ENCODE measurements at regions not wholly inside any gene's neighbourhood (a gene's known extent, or its start where the extent isn't known, plus 50 kb on each side); places are given as distances from the start of the nearest gene placed in this dataset.

DNA sequence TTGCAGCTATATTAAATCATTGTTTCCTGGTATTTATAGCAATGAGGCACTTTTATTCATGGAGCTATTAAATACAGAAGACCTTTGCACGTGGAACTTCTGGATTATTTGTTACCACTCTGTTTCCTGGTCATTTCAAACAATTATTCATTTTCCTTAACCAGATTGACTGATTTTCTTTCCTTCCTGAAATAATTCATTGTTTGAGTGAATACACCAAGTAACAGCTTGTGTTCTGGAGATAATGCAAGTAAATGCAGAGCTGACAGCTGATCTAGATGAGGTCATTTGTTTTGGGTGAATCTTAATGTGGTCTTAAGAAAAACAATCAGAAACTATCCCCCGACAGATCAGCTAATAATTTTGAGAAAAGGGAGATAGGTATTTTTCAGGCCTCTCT lies 497.7 kb downstream of the KIF20B start:
- POLR2A ChIA-PET, result no interaction called here
- intact Hi-C loops (cut with micrococcal nuclease), result no loop called here
- H3K4me1 Mint-ChIP-seq (ENCODE audit: low read depth), result no peaks in the 10 kb centered on the region
- no peak for DNase-seq
- CTCF ChIA-PET, result no interaction called here
- H3K36me3 Mint-ChIP-seq, result no peaks in the 10 kb centered on the region
- H3K27me3 Mint-ChIP-seq, result no peaks in the 10 kb centered on the region
- no peaks in the 10 kb centered on the region for H3K9me3 Mint-ChIP-seq
- no peak overlapping the region for H3K27ac Mint-ChIP-seq
- H3K4me3 Mint-ChIP-seq, result no peak overlapping the region

- no peak for DNase-seq
- ChIA-PET POLR2A (no interaction called here), CTCF (no interaction called here)
- H3K27me3 Mint-ChIP-seq, result no peaks in the 10 kb centered on the region
- intact Hi-C loops (cut with micrococcal nuclease), result no loop called here
- no peak overlapping the region for H3K27ac Mint-ChIP-seq
- H3K4me1 Mint-ChIP-seq (ENCODE audit: low read depth), result no peaks in the 10 kb centered on the region
- H3K36me3 Mint-ChIP-seq, result no peaks in the 10 kb centered on the region
- no peak overlapping the region for H3K4me3 Mint-ChIP-seq
- no peaks in the 10 kb centered on the region for H3K9me3 Mint-ChIP-seq
These were observed 498.1 kb downstream of the KIF20B start for GRCh38 chr10:90199513-90199912.

DNA sequence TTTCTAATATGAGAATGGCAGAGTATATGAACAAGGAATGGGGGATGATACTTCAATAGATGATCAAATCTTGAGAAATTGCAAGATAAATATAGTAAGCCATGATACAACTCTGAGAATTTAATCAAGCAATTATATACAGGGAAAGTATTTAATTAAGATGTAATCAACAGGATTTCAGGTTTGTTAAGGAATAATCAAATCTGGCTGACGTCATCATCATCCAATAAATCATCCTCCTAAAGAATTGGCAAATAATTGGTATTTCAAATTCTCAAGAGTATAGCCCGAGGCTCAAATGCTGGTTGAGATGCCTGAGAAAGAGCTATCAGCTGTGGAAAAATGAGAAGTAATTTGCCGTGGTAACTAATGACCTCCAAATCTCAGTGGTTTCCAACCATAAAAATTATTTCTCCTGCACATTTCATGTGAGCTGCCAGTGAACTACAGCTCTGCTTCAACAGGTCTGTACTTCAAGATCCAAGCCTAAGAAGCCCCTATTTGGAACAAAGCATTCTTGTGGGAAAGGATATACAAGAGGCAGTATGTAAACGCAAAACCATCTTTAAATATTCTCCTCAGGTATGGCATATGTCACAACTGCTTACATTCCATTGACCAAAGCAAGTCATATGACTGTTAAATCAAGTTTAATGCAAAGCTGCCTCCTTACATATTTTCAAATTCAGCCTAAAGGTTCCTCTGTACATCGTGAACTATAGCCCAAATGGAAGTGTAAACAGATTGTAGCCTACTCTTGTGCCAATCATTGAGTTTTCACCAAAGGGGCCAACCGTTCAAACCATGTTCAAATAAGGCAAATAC lies 503.0 kb downstream of the KIF20B start:
- H3K36me3 Mint-ChIP-seq, result no peaks in the 10 kb centered on the region
- H3K4me1 Mint-ChIP-seq (ENCODE audit: low read depth), result no peaks in the 10 kb centered on the region
- DNase-seq, result no peak
- H3K4me3 Mint-ChIP-seq, result no peak overlapping the region
- ChIA-PET POLR2A (no interaction called here), CTCF (no interaction called here)
- no peaks in the 10 kb centered on the region for H3K27me3 Mint-ChIP-seq
- no peaks in the 10 kb centered on the region for H3K9me3 Mint-ChIP-seq
- no peak overlapping the region for H3K27ac Mint-ChIP-seq
- intact Hi-C loops (cut with micrococcal nuclease), result no loop called here

GRCh38 chr10:90204956-90205314 lies 503.5 kb downstream of the KIF20B start:
- no peaks in the 10 kb centered on the region for H3K4me1 Mint-ChIP-seq (ENCODE audit: low read depth)
- ChIA-PET POLR2A (no interaction called here), CTCF (no interaction called here)
- no peaks in the 10 kb centered on the region for H3K27me3 Mint-ChIP-seq
- H3K9me3 Mint-ChIP-seq, result no peaks in the 10 kb centered on the region
- intact Hi-C loops (cut with micrococcal nuclease), result no loop called here
- no peaks in the 10 kb centered on the region for H3K36me3 Mint-ChIP-seq
- no peak for DNase-seq
- H3K4me3 Mint-ChIP-seq, result no peak overlapping the region
- H3K27ac Mint-ChIP-seq, result no peak overlapping the region

DNA sequence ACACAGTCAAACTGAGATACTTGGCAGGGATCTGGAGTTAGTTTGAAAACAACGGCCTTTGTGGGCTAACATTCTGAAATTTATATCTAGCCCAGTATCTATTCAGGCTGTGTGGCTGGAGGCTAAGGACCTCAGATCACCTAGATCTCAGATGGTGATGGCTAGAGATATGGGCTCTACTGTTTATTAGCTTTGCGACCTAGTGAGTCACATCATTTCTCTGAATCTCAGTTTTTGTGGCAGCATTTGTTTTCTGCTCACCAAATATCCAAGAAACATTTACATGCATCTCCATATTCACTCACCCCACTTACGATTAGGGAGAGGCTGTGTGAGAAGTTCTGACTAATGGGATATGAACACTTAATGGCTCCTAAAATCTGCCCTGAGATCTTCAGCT lies 503.9 kb downstream of the KIF20B start:
- no peak overlapping the region for H3K4me3 Mint-ChIP-seq
- no peaks in the 10 kb centered on the region for H3K4me1 Mint-ChIP-seq (ENCODE audit: low read depth)
- H3K9me3 Mint-ChIP-seq, result no peaks in the 10 kb centered on the region
- H3K36me3 Mint-ChIP-seq, result no peaks in the 10 kb centered on the region
- ChIA-PET POLR2A (no interaction called here), CTCF (no interaction called here)
- no peak for DNase-seq
- H3K27me3 Mint-ChIP-seq, result no peaks in the 10 kb centered on the region
- H3K27ac Mint-ChIP-seq, result no peak overlapping the region
- intact Hi-C loops (cut with micrococcal nuclease), result no loop called here

DNA sequence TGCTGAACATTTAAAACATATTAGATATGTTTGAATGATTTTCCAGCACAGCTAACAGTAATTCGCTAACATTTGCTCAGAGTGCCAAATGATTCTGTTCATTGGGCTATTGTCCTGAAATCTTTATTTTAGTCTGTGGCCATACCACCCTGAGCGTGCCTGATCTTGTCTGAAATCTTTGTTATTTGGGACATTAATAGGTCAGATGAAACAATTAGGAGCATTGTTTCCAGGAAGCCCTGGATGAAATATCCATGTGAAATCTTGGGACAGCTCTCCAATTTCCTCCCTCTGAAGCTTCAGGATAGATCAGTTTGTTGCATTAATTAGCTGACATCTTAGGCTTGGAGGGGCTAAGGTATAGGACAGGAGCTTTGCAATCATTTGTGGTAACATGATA lies 512.0 kb downstream of the KIF20B start:
- Mint-ChIP-seq H3K27ac (no peak overlapping the region), H3K27me3 (no peaks in the 10 kb centered on the region), H3K4me1 (ENCODE audit: low read depth) (no peaks in the 10 kb centered on the region), H3K36me3 (no peaks in the 10 kb centered on the region), H3K9me3 (no peaks in the 10 kb centered on the region), H3K4me3 (no peak overlapping the region)
- CTCF ChIA-PET, result interaction anchor here (1.1 kb wide), 1 partner anchor 292 kb away, joined by 3 read pairs; no protein-coding TSS in a partner anchor
- POLR2A ChIA-PET, result no interaction called here
- DNase-seq, result no peak
- intact Hi-C loops (cut with micrococcal nuclease), result no loop called here

GRCh38 chr10:90218846-90219245 lies 517.5 kb downstream of the KIF20B start:
- no peak for DNase-seq
- POLR2A ChIA-PET, result no interaction called here
- no peak overlapping the region for H3K4me3 Mint-ChIP-seq
- H3K27me3 Mint-ChIP-seq, result peaks cover 4% of the 10 kb centered on the region
- CTCF ChIA-PET, result no interaction called here
- no peaks in the 10 kb centered on the region for H3K4me1 Mint-ChIP-seq (ENCODE audit: low read depth)
- no peaks in the 10 kb centered on the region for H3K36me3 Mint-ChIP-seq
- H3K27ac Mint-ChIP-seq, result no peak overlapping the region
- intact Hi-C loops (cut with micrococcal nuclease), result no loop called here
- H3K9me3 Mint-ChIP-seq, result no peaks in the 10 kb centered on the region

DNA sequence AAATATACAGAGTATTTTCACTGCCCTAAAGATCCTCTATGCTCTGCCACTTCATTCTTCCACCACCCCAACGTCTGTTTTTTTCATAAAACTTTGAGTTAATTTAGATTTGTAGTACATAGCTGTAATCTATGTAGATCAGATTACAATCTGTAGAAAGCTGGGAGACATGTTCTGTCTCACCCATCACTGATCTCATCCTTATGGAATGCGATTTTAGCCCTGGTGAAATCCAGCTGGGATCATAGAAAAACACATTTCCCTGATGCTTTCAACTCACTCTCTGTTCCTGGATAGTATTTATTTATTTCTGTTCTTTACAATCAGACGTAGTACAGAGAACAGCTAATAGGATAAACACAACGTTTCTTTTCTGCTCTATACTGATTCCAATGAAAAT lies 521.0 kb downstream of the KIF20B start:
- intact Hi-C loops (cut with micrococcal nuclease), result no loop called here
- ChIA-PET CTCF (no interaction called here), POLR2A (no interaction called here)
- no peak for DNase-seq
- Mint-ChIP-seq H3K4me3 (no peak overlapping the region), H3K27ac (no peak overlapping the region), H3K9me3 (peaks cover 6% of the 10 kb centered on the region), H3K4me1 (ENCODE audit: low read depth) (peaks cover 4% of the 10 kb centered on the region), H3K36me3 (no peaks in the 10 kb centered on the region), H3K27me3 (peaks cover 5% of the 10 kb centered on the region)

GRCh38 chr10:90222939-90223338 lies 521.5 kb downstream of the KIF20B start:
- no peak for DNase-seq
- Mint-ChIP-seq H3K4me1 (ENCODE audit: low read depth) (peaks cover 6% of the 10 kb centered on the region), H3K4me3 (no peak overlapping the region), H3K27me3 (peaks cover 5% of the 10 kb centered on the region), H3K36me3 (no peaks in the 10 kb centered on the region), H3K9me3 (peaks cover 7% of the 10 kb centered on the region), H3K27ac (no peak overlapping the region)
- ChIA-PET POLR2A (no interaction called here), CTCF (no interaction called here)
- intact Hi-C loops (cut with micrococcal nuclease), result no loop called here

GRCh38 chr10:90224791-90225566 lies 523.6 kb downstream of the KIF20B start:
- Mint-ChIP-seq H3K4me1 (ENCODE audit: low read depth) (peaks cover 8% of the 10 kb centered on the region), H3K9me3 (peaks cover 9% of the 10 kb centered on the region), H3K27ac (no peak overlapping the region), H3K27me3 (peaks cover 14% of the 10 kb centered on the region), H3K4me3 (no peak overlapping the region), H3K36me3 (no peaks in the 10 kb centered on the region)
- POLR2A ChIA-PET, result no interaction called here
- intact Hi-C loops (cut with micrococcal nuclease), result loop anchor here (5.0 kb wide), 1 partner anchor 363 kb away; no protein-coding TSS in a partner anchor
- CTCF ChIA-PET, result interaction anchor here (0.6 kb wide), 1 partner anchor 638 kb away, joined by 3 read pairs; no protein-coding TSS in a partner anchor
- no peak for DNase-seq

- intact Hi-C loops (cut with micrococcal nuclease), result loop anchor here (5.0 kb wide), 1 partner anchor 364 kb away; no protein-coding TSS in a partner anchor
- no peak overlapping the region for H3K4me3 Mint-ChIP-seq
- H3K36me3 Mint-ChIP-seq, result no peaks in the 10 kb centered on the region
- ChIA-PET POLR2A (interaction anchor here (0.5 kb wide), 1 partner anchor 648 kb away, joined by 3 read pairs; no protein-coding TSS in a partner anchor), CTCF (no interaction called here)
- no peak overlapping the region for H3K27ac Mint-ChIP-seq
- H3K9me3 Mint-ChIP-seq, result peaks cover 14% of the 10 kb centered on the region
- H3K4me1 Mint-ChIP-seq (ENCODE audit: low read depth), result peaks cover 8% of the 10 kb centered on the region
- DNase-seq, result no peak
- H3K27me3 Mint-ChIP-seq, result peaks cover 17% of the 10 kb centered on the region
These were observed 525.1 kb downstream of the KIF20B start for GRCh38 chr10:90226517-90226916.

DNA sequence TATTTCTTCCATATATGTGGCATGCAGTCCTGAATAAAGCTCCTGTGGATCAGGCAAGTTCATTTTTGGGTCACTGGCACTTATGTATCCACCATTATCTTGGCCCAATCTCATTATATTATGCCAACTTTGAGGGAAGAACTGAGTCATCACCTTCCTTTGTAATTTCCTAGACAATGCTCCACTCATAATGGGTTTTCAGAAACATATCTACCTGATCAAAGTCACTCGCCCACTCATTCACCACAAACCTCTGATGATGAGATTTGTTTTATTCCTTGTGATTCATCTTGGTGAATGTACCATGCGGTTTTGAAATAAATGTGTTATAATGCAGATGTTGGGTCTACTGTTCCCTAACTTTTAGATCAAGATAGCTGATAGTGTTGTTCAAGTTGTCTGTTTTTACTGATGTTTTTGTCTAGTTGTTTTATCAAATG lies 525.8 kb downstream of the KIF20B start:
- Mint-ChIP-seq H3K36me3 (no peaks in the 10 kb centered on the region), H3K27ac (no peak overlapping the region), H3K4me1 (ENCODE audit: low read depth) (peaks cover 8% of the 10 kb centered on the region), H3K4me3 (no peak overlapping the region), H3K27me3 (peaks cover 18% of the 10 kb centered on the region), H3K9me3 (peaks cover 14% of the 10 kb centered on the region)
- DNase-seq, result peak; percentile 47
- intact Hi-C loops (cut with micrococcal nuclease), result loop anchor here (1.0 to 5.0 kb wide), 3 partner anchors 140 to 422 kb away; no protein-coding TSS in a partner anchor
- CTCF ChIA-PET, result no interaction called here
- POLR2A ChIA-PET, result interaction anchor here (0.5 to 0.9 kb wide), 2 partner anchors 365 to 648 kb away, joined by 3 read pairs; no protein-coding TSS in a partner anchor
